Common myeloid progenitor, CD34-positive (primary cell): ENCODE measurements at regions not wholly inside any gene's neighbourhood (a gene's known extent, or its start where the extent isn't known, plus 50 kb on each side); places are given as distances from the start of the nearest gene placed in this dataset.
"Not testable (repeated sequence)": the region's sequence is repeated elsewhere in the genome, so short reads cannot be mapped to it uniquely, and the experiment has no call there.

Source experiments
- CTCF ChIA-PET: fragments of 350-600 bp; sonication (Branson Sonifier 250); formaldehyde crosslinking; loops from one replicate; lab custom pipeline; 2021; ENCODE audit warnings: antibody characterized with exemption; lab: Charles Lee
- POLR2A ChIA-PET: fragments of 350-600 bp; sonication (Branson Sonifier 250); formaldehyde crosslinking; loops from one replicate; lab custom pipeline; 2021; ENCODE audit warnings: antibody characterized with exemption; lab: Charles Lee
- DNase-seq, 3 donors: peaks; one replicate each; pipeline versions ENCODE4 v3.0.0 to v3.0.0-alpha.2; 2013
- H3K27ac ChIP-seq, 2 experiments: 1 replicate in 1 of 2; 2 replicates in 1 of 2; pipeline ENCODE4 v1.7.0; 2013; ENCODE audit warnings: inconsistent platforms in 2 of 2, low read length in 2 of 2, mild to moderate bottlenecking in 2 of 2, low read depth in 1 of 2, moderate library complexity in 1 of 2; ENCODE audit not compliant: severe bottlenecking in 2 of 2, insufficient read depth in 1 of 2, poor library complexity in 1 of 2
- H3K27me3 ChIP-seq, 5 experiments: replicated peaks in 2 of 5; 1 replicate in 3 of 5; 2 replicates in 2 of 5; pipeline versions ENCODE4 v1.6.1 to v1.7.0; 2013; ENCODE audit warnings: low read length in 4 of 5, mild to moderate bottlenecking in 2 of 5, moderate library complexity in 2 of 5, inconsistent platforms in 1 of 5; ENCODE audit not compliant: insufficient read depth in 5 of 5, control insufficient read depth in 4 of 5
- H3K36me3 ChIP-seq, 4 experiments: 1 replicate in 2 of 4; 2 replicates in 2 of 4; pipeline versions ENCODE4 v1.6.1 to v1.7.0; 2013; ENCODE audit warnings: low read length in 3 of 4, control low read depth in 1 of 4, mild to moderate bottlenecking in 1 of 4; ENCODE audit not compliant: control insufficient read depth in 4 of 4, insufficient read depth in 4 of 4
- H3K4me1 ChIP-seq, 4 experiments: 1 replicate in 3 of 4; 2 replicates in 1 of 4; pipeline versions ENCODE4 v1.6.1 to v1.7.1; 2013; ENCODE audit warnings: low read length in 3 of 4, mild to moderate bottlenecking in 3 of 4, control low read depth in 1 of 4, inconsistent platforms in 1 of 4, moderate library complexity in 1 of 4; ENCODE audit not compliant: control insufficient read depth in 4 of 4, insufficient read depth in 4 of 4; ENCODE audit errors: control extremely low read depth in 1 of 4
- H3K4me3 ChIP-seq, 7 experiments: 1 replicate in 4 of 7; 2 replicates in 3 of 7; pipeline versions ENCODE4 v1.5.1 to v1.7.0; 2013; ENCODE audit warnings: mild to moderate bottlenecking in 7 of 7, low read length in 6 of 7, moderate library complexity in 6 of 7, inconsistent platforms in 2 of 7, low read depth in 2 of 7, control low read depth in 1 of 7; ENCODE audit not compliant: insufficient read depth in 4 of 7, control insufficient read depth in 1 of 7; ENCODE audit errors: extremely low read depth in 1 of 7
- H3K9me3 ChIP-seq, 5 experiments: 1 replicate in 4 of 5; 2 replicates in 1 of 5; pipeline versions ENCODE4 v1.6.1 to v1.7.1; 2013; ENCODE audit warnings: low read length in 4 of 5, mild to moderate bottlenecking in 2 of 5, inconsistent platforms in 1 of 5, low read depth in 1 of 5, moderate library complexity in 1 of 5; ENCODE audit not compliant: control insufficient read depth in 4 of 5, insufficient read depth in 2 of 5; ENCODE audit errors: control extremely low read depth in 1 of 5
- WGBS: methylation state at CpG from one replicate; pipeline ENCODE4 v1.1.5; 2013; ENCODE audit not compliant: insufficient coverage; 5-methylcytosine and 5-hydroxymethylcytosine counted together

GRCh38 chr14:84323978-84324377, 1206.0 kb upstream of the FLRT2 start:
- DNase-seq, result no peak
- CTCF ChIA-PET, result no interaction called here

GRCh38 chr14:84336433-84336832, 1193.5 kb upstream of the FLRT2 start:
- POLR2A ChIA-PET, result no interaction called here
- no peak for DNase-seq
- no peaks in the 10 kb centered on the region for H3K36me3 ChIP-seq
- no peak overlapping the region for H3K4me3 ChIP-seq
- H3K4me1 ChIP-seq, result no peaks in the 10 kb centered on the region
- CTCF ChIA-PET, result no interaction called here
- no peak overlapping the region for H3K27ac ChIP-seq
- no peaks in the 10 kb centered on the region for H3K27me3 ChIP-seq
- H3K9me3 ChIP-seq, result no peaks in the 10 kb centered on the region

More at GRCh38 chr14:84323978-84324377, 1206.0 kb upstream of the FLRT2 start:
- Histone ChIP-seq H3K27me3 (no peaks in the 10 kb centered on the region), H3K36me3 (no peaks in the 10 kb centered on the region), H3K4me3 (no peak overlapping the region), H3K27ac (no peak overlapping the region), H3K9me3 (peaks cover 0 to 2% (median 0%) of the 10 kb centered on the region in 5 experiments), H3K4me1 (no peaks in the 10 kb centered on the region)
- no CpG with 5 or more reads among the region's 4 CpGs for WGBS
- POLR2A ChIA-PET, result no interaction called here

- POLR2A ChIA-PET, result no interaction called here
- Histone ChIP-seq H3K27me3 (no peaks in the 10 kb centered on the region), H3K36me3 (no peaks in the 10 kb centered on the region), H3K9me3 (peaks cover 0 to 3% (median 0%) of the 10 kb centered on the region in 5 experiments), H3K27ac (no peak overlapping the region), H3K4me1 (no peaks in the 10 kb centered on the region), H3K4me3 (no peak overlapping the region)
- CTCF ChIA-PET, result no interaction called here
- WGBS, result no CpG with 5 or more reads among the region's 1 CpG
- DNase-seq, result no peak
Observed at GRCh38 chr14:84340938-84341337, 1189.0 kb upstream of the FLRT2 start.

GRCh38 chr14:84341867-84342266, 1188.1 kb upstream of the FLRT2 start:
- WGBS, result 100% methylated on average over 3 of the region's 3 CpGs
- H3K4me3 ChIP-seq, H3K4me1 ChIP-seq, POLR2A ChIA-PET, H3K27ac ChIP-seq, CTCF ChIA-PET, H3K36me3 ChIP-seq, DNase-seq, H3K9me3 ChIP-seq, H3K27me3 ChIP-seq: not testable (repeated sequence)

- Histone ChIP-seq H3K9me3 (peaks cover 0 to 3% (median 0%) of the 10 kb centered on the region in 5 experiments), H3K27me3 (no peaks in the 10 kb centered on the region), H3K4me3 (no peak overlapping the region), H3K36me3 (no peaks in the 10 kb centered on the region), H3K4me1 (no peaks in the 10 kb centered on the region), H3K27ac (no peak overlapping the region)
- ChIA-PET CTCF (no interaction called here), POLR2A (no interaction called here)
- WGBS, result 88% methylated on average over 3 of the region's 3 CpGs
- DNase-seq, result no peak
Observed at GRCh38 chr14:84343656-84344055, 1186.3 kb upstream of the FLRT2 start.

GRCh38 chr14:84351646-84352045, 1178.3 kb upstream of the FLRT2 start:
- Histone ChIP-seq H3K27me3 (no peaks in the 10 kb centered on the region), H3K9me3 (peaks cover 0 to 2% (median 0%) of the 10 kb centered on the region in 5 experiments), H3K36me3 (no peaks in the 10 kb centered on the region), H3K4me1 (no peaks in the 10 kb centered on the region), H3K4me3 (no peak overlapping the region), H3K27ac (no peak overlapping the region)
- no peak for DNase-seq
- POLR2A ChIA-PET, result no interaction called here
- CTCF ChIA-PET, result no interaction called here

- Histone ChIP-seq H3K9me3 (no peaks in the 10 kb centered on the region), H3K4me3 (no peak overlapping the region), H3K36me3 (no peaks in the 10 kb centered on the region), H3K27me3 (no peaks in the 10 kb centered on the region), H3K27ac (no peak overlapping the region), H3K4me1 (no peaks in the 10 kb centered on the region)
- POLR2A ChIA-PET, result no interaction called here
- no peak for DNase-seq
- WGBS, result no CpG with 5 or more reads among the region's 2 CpGs
- CTCF ChIA-PET, result no interaction called here
Observed at GRCh38 chr14:84361476-84361875, 1168.5 kb upstream of the FLRT2 start.
